Liver (tissue), 8 donors: ENCODE measurements at regions not wholly inside any gene's neighbourhood (a gene's known extent, or its start where the extent isn't known, plus 50 kb on each side); places are given as distances from the start of the nearest gene placed in this dataset.

Experiments used
- DNase-seq: peaks from one replicate; pipeline ENCODE4 v3.0.0-alpha.2; 2017; ENCODE audit warnings: low spot score
- H3K27ac ChIP-seq, 2 donors: one replicate each; pipeline ENCODE4 v1.7.0; 2013; ENCODE audit warnings: inconsistent platforms in 2 of 2, low read length in 2 of 2, control low read depth in 1 of 2, low read depth in 1 of 2, mild to moderate bottlenecking in 1 of 2
- H3K27me3 ChIP-seq, 4 donors: one replicate each; pipeline versions ENCODE4 v1.6.1 to v1.7.0; 2013; ENCODE audit warnings: low read length in 3 of 4, inconsistent platforms in 1 of 4, mild to moderate bottlenecking in 1 of 4, moderate library complexity in 1 of 4; ENCODE audit not compliant: control insufficient read depth in 4 of 4, insufficient read depth in 4 of 4
- H3K36me3 ChIP-seq, 4 donors: one replicate each; pipeline versions ENCODE4 v1.6.1 to v1.7.0; 2013; ENCODE audit warnings: low read length in 3 of 4, mild to moderate bottlenecking in 3 of 4, low read depth in 1 of 4, moderate library complexity in 1 of 4; ENCODE audit not compliant: control insufficient read depth in 4 of 4, insufficient read depth in 3 of 4
- H3K4me1 ChIP-seq, 4 donors: one replicate each; pipeline versions ENCODE4 v1.6.1 to v1.7.0; 2013; ENCODE audit warnings: low read length in 3 of 4, mild to moderate bottlenecking in 3 of 4, moderate library complexity in 1 of 4; ENCODE audit not compliant: control insufficient read depth in 4 of 4, insufficient read depth in 4 of 4
- H3K4me3 ChIP-seq, 3 donors: one replicate each; pipeline versions ENCODE4 v1.6.1 to v1.7.0; 2013; ENCODE audit warnings: low read length in 3 of 3, control low read depth in 1 of 3, low read depth in 1 of 3, mild to moderate bottlenecking in 1 of 3
- H3K9ac ChIP-seq, 2 donors: one replicate each; pipeline ENCODE4 v1.7.0; 2013; ENCODE audit warnings: low read length in 2 of 2, mild to moderate bottlenecking in 2 of 2, moderate library complexity in 2 of 2, control low read depth in 1 of 2, low read depth in 1 of 2
- H3K9me3 ChIP-seq, 4 donors: one replicate each; pipeline versions ENCODE4 v1.6.1 to v1.7.0; 2013; ENCODE audit warnings: low read length in 3 of 4; ENCODE audit not compliant: control insufficient read depth in 4 of 4
- CTCF ChIP-seq: fragments of 150-350 bp; IDR thresholded peaks from 2 replicates; pipeline ENCODE4 v1.5.1; 2017; ENCODE audit warnings: improper control_type of control experiment, low read depth, low read length; ENCODE audit not compliant: missing input control
- EGR1 ChIP-seq, 2 donors: IDR thresholded peaks; 2 replicates each; pipeline ENCODE4 v1.6.1; 2016 to 2018; ENCODE audit warnings: antibody characterized with exemption in 2 of 2, low read depth in 2 of 2
- FOXA2 ChIP-seq: IDR thresholded peaks from 2 replicates; pipeline ENCODE4 v1.6.1; 2016; ENCODE audit warnings: antibody characterized with exemption
- GABPA ChIP-seq, 2 donors: IDR thresholded peaks in 1 of 2; conservative IDR thresholded peaks in 1 of 2; 2 replicates each; pipeline ENCODE4 v1.6.1; 2016; ENCODE audit warnings: antibody characterized with exemption in 2 of 2, mild to moderate bottlenecking in 1 of 2, moderate library complexity in 1 of 2
- HNF4A ChIP-seq, 2 donors: conservative IDR thresholded peaks; 2 replicates each; pipeline ENCODE4 v1.6.1; 2016; ENCODE audit warnings: antibody characterized with exemption in 2 of 2, mild to moderate bottlenecking in 2 of 2
- HNF4G ChIP-seq: IDR thresholded peaks from 2 replicates; pipeline ENCODE4 v1.6.1; 2016; ENCODE audit warnings: antibody characterized with exemption
- JUND ChIP-seq, 2 donors: IDR thresholded peaks; 2 replicates each; pipeline ENCODE4 v1.6.1; 2016; ENCODE audit warnings: antibody characterized with exemption in 2 of 2
- NR2F2 ChIP-seq: IDR thresholded peaks from 2 replicates; pipeline ENCODE4 v1.6.1; 2016; ENCODE audit warnings: antibody characterized with exemption
- RAD21 ChIP-seq, 2 donors: IDR thresholded peaks; 2 replicates each; pipeline ENCODE4 v1.6.1; 2016; ENCODE audit warnings: antibody characterized with exemption in 2 of 2, mild to moderate bottlenecking in 2 of 2
- RXRA ChIP-seq, 2 donors: IDR thresholded peaks; 2 replicates each; pipeline ENCODE4 v1.6.1; 2017 to 2018; ENCODE audit warnings: antibody characterized with exemption in 2 of 2, mild to moderate bottlenecking in 1 of 2
- SP1 ChIP-seq: IDR thresholded peaks from 2 replicates; pipeline ENCODE4 v1.6.1; 2018; ENCODE audit warnings: antibody characterized with exemption, mild to moderate bottlenecking
- TAF1 ChIP-seq: conservative IDR thresholded peaks from 2 replicates; pipeline ENCODE4 v1.6.1; 2016; ENCODE audit warnings: antibody characterized with exemption, mild to moderate bottlenecking
- YY1 ChIP-seq: IDR thresholded peaks from 2 replicates; pipeline ENCODE4 v1.6.1; 2016; ENCODE audit warnings: antibody characterized with exemption, mild to moderate bottlenecking
- ZBTB33 ChIP-seq: IDR thresholded peaks from 2 replicates; pipeline ENCODE4 v1.6.1; 2016; ENCODE audit warnings: antibody characterized with exemption
- WGBS: extraction: QIAGEN DNeasy Blood & Tissue Kit; methylation state at CpG from one replicate; pipeline ENCODE4 v1.1.7; 2013; 5-methylcytosine and 5-hydroxymethylcytosine counted together
- TF ChIP-seq, protein P1 (sequence below): IDR thresholded peaks from 2 replicates; pipeline ENCODE4 v1.6.1; 2016; ENCODE audit warnings: antibody characterized with exemption, mild to moderate bottlenecking
- TF ChIP-seq, protein P2 (sequence below): IDR thresholded peaks from 2 replicates; pipeline ENCODE4 v1.6.1; 2016; ENCODE audit warnings: antibody characterized with exemption
- TF ChIP-seq, protein P3 (sequence below): IDR thresholded peaks from 2 replicates; pipeline ENCODE4 v1.6.1; 2016; ENCODE audit warnings: antibody characterized with exemption
- donor health status: healthy.
- donor health status: healthy.
- donor health status: healthy.
- donor health status: healthy.
- donor health status: healthy.

- TF ChIP-seq, protein P1, sequence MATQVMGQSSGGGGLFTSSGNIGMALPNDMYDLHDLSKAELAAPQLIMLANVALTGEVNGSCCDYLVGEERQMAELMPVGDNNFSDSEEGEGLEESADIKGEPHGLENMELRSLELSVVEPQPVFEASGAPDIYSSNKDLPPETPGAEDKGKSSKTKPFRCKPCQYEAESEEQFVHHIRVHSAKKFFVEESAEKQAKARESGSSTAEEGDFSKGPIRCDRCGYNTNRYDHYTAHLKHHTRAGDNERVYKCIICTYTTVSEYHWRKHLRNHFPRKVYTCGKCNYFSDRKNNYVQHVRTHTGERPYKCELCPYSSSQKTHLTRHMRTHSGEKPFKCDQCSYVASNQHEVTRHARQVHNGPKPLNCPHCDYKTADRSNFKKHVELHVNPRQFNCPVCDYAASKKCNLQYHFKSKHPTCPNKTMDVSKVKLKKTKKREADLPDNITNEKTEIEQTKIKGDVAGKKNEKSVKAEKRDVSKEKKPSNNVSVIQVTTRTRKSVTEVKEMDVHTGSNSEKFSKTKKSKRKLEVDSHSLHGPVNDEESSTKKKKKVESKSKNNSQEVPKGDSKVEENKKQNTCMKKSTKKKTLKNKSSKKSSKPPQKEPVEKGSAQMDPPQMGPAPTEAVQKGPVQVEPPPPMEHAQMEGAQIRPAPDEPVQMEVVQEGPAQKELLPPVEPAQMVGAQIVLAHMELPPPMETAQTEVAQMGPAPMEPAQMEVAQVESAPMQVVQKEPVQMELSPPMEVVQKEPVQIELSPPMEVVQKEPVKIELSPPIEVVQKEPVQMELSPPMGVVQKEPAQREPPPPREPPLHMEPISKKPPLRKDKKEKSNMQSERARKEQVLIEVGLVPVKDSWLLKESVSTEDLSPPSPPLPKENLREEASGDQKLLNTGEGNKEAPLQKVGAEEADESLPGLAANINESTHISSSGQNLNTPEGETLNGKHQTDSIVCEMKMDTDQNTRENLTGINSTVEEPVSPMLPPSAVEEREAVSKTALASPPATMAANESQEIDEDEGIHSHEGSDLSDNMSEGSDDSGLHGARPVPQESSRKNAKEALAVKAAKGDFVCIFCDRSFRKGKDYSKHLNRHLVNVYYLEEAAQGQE, result no peak
- TF ChIP-seq NR2F2 (no peak), YY1 (no peak), FOXA2 (no peak), GABPA (IDR thresholded peaks at IDR 0.05 in 1 of 2, conservative IDR thresholded peaks at IDR 0.05 in 1 of 2) (no peak), EGR1 (IDR thresholded peaks at IDR 0.05; ENCODE audit: low read depth in 2 of 2) (no peak)
Observed at GRCh38 chr2:183946193-183946592, 652.1 kb upstream of the ZNF804A start (continued).

GRCh38 chr2:183948861-183949260 is 649.5 kb upstream of the ZNF804A start:
- 47% methylated on average over 1 of the region's 1 CpG for WGBS

More at GRCh38 chr2:183948861-183949260, 649.5 kb upstream of the ZNF804A start:
- no peak overlapping the region for H3K4me3 ChIP-seq
- no peak for DNase-seq
- no peak overlapping the region for H3K9ac ChIP-seq
- no peaks in the 10 kb centered on the region for H3K9me3 ChIP-seq
- H3K4me1 ChIP-seq, result no peaks in the 10 kb centered on the region
- no peak for TF ChIP-seq JUND (IDR thresholded peaks at IDR 0.05)
- TF ChIP-seq HNF4A (conservative IDR thresholded peaks at IDR 0.05), result no peak
- no peak for TF ChIP-seq EGR1 (IDR thresholded peaks at IDR 0.05; ENCODE audit: low read depth in 2 of 2)
- TF ChIP-seq, protein P2, sequence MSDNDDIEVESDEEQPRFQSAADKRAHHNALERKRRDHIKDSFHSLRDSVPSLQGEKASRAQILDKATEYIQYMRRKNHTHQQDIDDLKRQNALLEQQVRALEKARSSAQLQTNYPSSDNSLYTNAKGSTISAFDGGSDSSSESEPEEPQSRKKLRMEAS, result no peak
- TF ChIP-seq SP1, result no peak
- TF ChIP-seq, protein P3, sequence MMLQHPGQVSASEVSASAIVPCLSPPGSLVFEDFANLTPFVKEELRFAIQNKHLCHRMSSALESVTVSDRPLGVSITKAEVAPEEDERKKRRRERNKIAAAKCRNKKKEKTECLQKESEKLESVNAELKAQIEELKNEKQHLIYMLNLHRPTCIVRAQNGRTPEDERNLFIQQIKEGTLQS, result no peak
- no peak for TF ChIP-seq HNF4G
- no peak for TF ChIP-seq RAD21 (IDR thresholded peaks at IDR 0.05)
- no peak for TF ChIP-seq TAF1
- no peak for TF ChIP-seq ZBTB33
- no peak for TF ChIP-seq GABPA (IDR thresholded peaks at IDR 0.05 in 1 of 2, conservative IDR thresholded peaks at IDR 0.05 in 1 of 2)
- TF ChIP-seq, protein P1, result no peak
- no peak for TF ChIP-seq CTCF
- no peak for TF ChIP-seq YY1
- no peak for TF ChIP-seq RXRA (IDR thresholded peaks at IDR 0.05)
- H3K27ac ChIP-seq, result no peak overlapping the region
- no peaks in the 10 kb centered on the region for H3K27me3 ChIP-seq
- H3K36me3 ChIP-seq, result no peaks in the 10 kb centered on the region
